HG03457 (cell line): ENCODE measurements at regions not wholly inside any gene's neighbourhood (a gene's known extent, or its start where the extent isn't known, plus 50 kb on each side); places are given as distances from the start of the nearest gene placed in this dataset.
"Not testable (repeated sequence)": the region's sequence is repeated elsewhere in the genome, so short reads cannot be mapped to it uniquely, and the experiment has no call there.

ENCODE experiments used
- ATAC-seq: cut with Tn5 transposase; IDR thresholded peaks from one replicate; pipeline ENCODE4 v1.9.1; 2021; ENCODE audit warnings: moderate number of reproducible peaks; ENCODE audit not compliant: unreplicated experiment

- ATAC-seq, result no peak
These were observed 171.8 kb upstream of the PCSK5 start for GRCh38 chr9:75718677-75719076.

GRCh38 chr9:75728391-75728790, 162.1 kb upstream of the PCSK5 start:
- no peak for ATAC-seq

- ATAC-seq, result no peak
These were observed 155.7 kb upstream of the PCSK5 start for GRCh38 chr9:75734802-75735201.

GRCh38 chr9:75739884-75740611, 150.4 kb upstream of the PCSK5 start:
- no peak for ATAC-seq

GRCh38 chr9:75743855-75744254, 146.6 kb upstream of the PCSK5 start:
- ATAC-seq, result no peak

- ATAC-seq, result no peak
These were observed 136.4 kb upstream of the PCSK5 start for GRCh38 chr9:75754080-75754479.

- no peak for ATAC-seq
These were observed 115.3 kb upstream of the PCSK5 start for GRCh38 chr9:75775166-75775565.

GRCh38 chr9:75775966-75776691, 114.3 kb upstream of the PCSK5 start:
- no peak for ATAC-seq

- ATAC-seq, result no peak
These were observed 110.3 kb upstream of the PCSK5 start for GRCh38 chr9:75780185-75780584.

- ATAC-seq, result no peak
These were observed 102.4 kb upstream of the PCSK5 start for GRCh38 chr9:75788006-75788634.

- ATAC-seq, result no peak
These were observed 93.3 kb upstream of the PCSK5 start for GRCh38 chr9:75797085-75797580.

GRCh38 chr9:75798505-75798904, 92.0 kb upstream of the PCSK5 start:
- ATAC-seq, result no peak

- no peak for ATAC-seq
These were observed 87.3 kb upstream of the PCSK5 start for GRCh38 chr9:75803130-75803529.

- ATAC-seq, result no peak
These were observed 80.4 kb upstream of the PCSK5 start for GRCh38 chr9:75810063-75810462.

- no peak for ATAC-seq
These were observed 78.8 kb upstream of the PCSK5 start for GRCh38 chr9:75811692-75812091.

- ATAC-seq, result no peak
These were observed 78.3 kb upstream of the PCSK5 start for GRCh38 chr9:75812141-75812540.

GRCh38 chr9:75814667-75815066, 75.8 kb upstream of the PCSK5 start:
- ATAC-seq, result no peak

GRCh38 chr9:75820471-75821115, 69.9 kb upstream of the PCSK5 start:
- not testable (repeated sequence) for ATAC-seq

GRCh38 chr9:75823151-75823550, 67.3 kb upstream of the PCSK5 start:
- no peak for ATAC-seq

- no peak for ATAC-seq
These were observed 65.5 kb upstream of the PCSK5 start for GRCh38 chr9:75824816-75825568.

GRCh38 chr9:75826314-75826713, 64.2 kb upstream of the PCSK5 start:
- no peak for ATAC-seq
